HG03378 (cell line): ENCODE measurements at regions not wholly inside any gene's neighbourhood (a gene's known extent, or its start where the extent isn't known, plus 50 kb on each side); places are given as distances from the start of the nearest gene placed in this dataset.
"Not testable (repeated sequence)": the region's sequence is repeated elsewhere in the genome, so short reads cannot be mapped to it uniquely, and the experiment has no call there.

ENCODE experiments used
- ATAC-seq: cut with Tn5 transposase; IDR thresholded peaks from one replicate; pipeline ENCODE4 v1.9.1; 2021; ENCODE audit warnings: mild to moderate bottlenecking, moderate library complexity; ENCODE audit not compliant: unreplicated experiment

DNA sequence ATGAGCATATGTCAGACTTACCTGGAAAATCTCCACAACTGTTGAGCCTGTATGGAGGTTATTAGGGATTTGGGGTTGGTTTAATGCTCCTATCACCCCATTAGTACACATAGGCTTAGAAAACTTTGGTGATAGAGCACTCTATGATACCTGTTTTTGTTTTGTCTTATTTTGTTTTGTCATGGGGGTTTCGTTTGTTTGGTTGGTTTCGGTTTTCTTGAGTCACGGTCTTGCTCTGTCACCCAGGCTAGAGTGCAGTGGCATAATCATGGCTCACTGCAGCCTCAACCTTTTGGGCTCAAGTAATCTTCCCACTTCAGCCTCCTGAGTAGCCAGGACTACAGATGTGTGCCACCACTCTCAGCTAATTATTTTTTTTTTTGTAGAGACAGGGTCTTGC is 70.0 kb downstream of the MZT1 start:
- no peak for ATAC-seq

- ATAC-seq: no peak
Observed at GRCh38 chr13:72656357-72656756, 71.1 kb downstream of the MZT1 start.

DNA sequence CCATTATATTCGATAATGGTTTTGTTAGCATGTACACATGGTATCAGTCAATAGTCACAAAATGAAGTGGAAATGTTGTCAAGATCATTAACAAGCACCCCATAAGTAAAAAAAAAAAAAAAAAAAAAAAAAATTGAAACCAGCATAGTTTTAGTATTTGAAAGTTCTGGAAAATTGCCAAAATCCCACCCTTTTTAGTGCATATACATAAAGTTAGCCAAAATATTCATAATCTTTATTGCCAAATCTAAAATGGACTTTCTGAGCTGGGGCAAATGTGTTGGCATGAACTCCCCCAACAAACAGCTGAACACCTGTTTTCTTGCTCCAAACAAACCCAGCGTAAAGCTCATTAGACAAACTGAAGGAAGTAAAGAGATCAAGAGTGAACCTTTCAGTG is 73.9 kb downstream of the MZT1 start:
- no peak for ATAC-seq

GRCh38 chr13:72652681-72653080 is 74.7 kb downstream of the MZT1 start:
- ATAC-seq: no peak

DNA sequence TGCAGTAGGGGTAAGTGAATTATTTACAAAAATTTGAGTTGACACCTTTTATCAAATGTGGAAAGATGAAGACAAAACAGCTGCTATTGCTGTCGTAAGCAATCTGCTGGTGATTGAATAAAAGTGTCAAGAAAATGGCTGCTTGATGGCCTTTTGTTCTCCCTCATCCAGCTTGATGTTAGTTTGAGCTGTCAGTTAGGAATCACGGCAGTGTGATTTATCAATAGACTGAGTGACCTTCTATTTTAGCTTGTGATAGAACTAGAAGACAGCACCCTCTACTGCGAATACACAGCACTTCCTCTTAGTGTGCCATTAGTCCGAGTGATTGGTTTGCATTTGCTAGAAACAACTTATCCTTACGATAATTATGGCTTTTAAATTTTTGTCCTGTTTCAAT is 76.3 kb downstream of the MZT1 start:
- no peak for ATAC-seq

GRCh38 chr13:72650051-72650700 is 77.3 kb downstream of the MZT1 start:
- ATAC-seq: no peak

GRCh38 chr13:72648513-72649065 is 78.8 kb downstream of the MZT1 start:
- ATAC-seq: no peak

GRCh38 chr13:72647422-72647821 is 80.0 kb downstream of the MZT1 start:
- no peak for ATAC-seq

DNA sequence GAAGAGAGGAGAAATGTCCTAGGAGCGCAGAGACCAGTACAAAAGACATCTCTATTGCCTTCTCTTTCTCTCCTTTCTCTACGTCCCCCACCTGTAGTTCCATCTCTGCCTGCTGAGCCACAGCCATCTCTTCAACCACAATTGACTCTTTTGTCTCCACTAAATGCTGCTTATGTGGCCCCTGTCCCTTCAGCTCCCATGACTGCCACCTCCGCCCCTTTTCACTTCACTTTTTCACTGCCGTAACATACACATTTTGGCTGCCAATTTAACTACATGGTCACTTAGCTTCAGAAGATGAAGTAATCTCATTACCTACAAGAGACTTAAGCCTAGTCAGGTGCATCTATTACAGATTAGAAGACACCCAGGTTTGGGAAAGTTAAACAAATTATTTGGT is 81.9 kb downstream of the MZT1 start:
- no peak for ATAC-seq

GRCh38 chr13:72643311-72643989 is 84.0 kb downstream of the MZT1 start:
- no peak for ATAC-seq

DNA sequence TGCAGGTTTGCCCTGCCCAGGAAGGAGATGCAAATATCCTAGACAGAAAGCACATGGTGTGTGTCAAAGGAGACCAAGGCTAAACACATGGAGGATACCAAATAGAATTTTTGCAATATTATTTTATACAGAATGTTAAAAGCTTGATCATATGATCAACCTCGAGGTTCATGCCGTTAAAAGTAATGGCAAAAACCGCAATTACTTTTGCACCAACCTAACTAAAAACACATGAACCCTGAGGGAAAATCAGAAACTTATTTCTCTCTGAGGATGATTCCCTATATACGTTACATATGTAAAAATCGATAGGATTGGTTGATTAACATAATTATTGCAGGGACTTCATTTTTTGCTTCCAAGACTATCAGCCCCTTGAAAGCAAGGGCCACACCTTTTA is 88.1 kb downstream of the MZT1 start:
- no peak for ATAC-seq

GRCh38 chr13:72638059-72638815 is 89.2 kb downstream of the MZT1 start:
- ATAC-seq: no peak

DNA sequence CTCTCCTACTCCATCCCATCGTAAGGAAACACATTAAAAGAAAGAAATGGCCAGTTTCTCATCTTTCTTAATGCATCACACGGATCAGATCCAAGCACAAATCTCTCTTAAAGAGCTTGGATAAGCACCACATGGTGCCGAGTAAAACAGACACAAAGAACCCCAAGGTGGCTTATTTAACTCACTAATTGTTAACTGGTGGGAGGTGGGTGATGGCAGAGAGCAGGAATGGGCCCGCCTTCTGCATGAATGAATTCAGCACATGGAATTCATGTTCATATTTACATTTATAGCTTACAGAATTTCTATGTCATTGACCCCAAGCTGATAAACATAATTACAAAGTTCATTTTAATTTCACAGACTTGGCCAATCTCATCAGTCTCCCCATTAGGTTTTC is 89.9 kb downstream of the MZT1 start:
- no peak for ATAC-seq

DNA sequence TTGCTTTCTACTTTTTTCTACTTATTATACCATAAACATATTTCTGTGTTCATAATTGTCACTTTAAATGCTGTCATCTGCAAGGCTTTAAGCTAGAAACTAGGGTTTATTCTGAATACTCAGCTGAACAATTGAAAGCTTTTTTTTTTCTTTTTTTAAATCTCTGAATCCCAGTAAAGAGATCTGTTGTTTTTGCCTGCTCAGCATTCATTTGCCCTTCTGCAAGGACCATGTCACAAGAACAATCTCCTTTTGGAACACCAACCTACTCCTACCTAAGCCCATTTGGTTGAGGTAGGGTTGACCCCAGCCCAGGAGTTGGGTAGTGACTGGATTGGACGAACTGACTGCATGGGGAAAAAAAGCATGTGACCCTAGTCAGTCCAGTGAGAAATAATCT is 92.6 kb downstream of the MZT1 start:
- no peak for ATAC-seq

DNA sequence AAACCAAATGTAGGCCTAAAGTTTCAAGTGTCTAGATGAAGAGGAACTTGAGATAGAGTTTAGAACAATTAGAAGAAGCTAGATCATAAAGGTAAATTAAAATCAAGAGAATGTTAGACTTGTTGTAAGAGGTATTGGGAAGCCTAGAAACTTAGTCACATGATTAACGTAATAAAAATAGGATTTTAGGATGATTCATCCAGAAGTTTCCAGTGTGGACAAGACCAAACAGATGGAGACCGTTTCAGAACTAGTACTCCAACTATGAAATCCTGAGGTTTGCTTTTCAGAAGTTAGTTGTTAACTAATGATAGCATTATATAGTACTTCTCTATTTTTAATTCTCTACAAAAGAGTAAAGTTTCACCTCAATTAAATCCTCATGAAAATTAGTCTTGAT is 104.9 kb downstream of the MZT1 start:
- ATAC-seq: no peak

- ATAC-seq: no peak
Observed at GRCh38 chr13:72620874-72621273, 106.6 kb downstream of the MZT1 start.

DNA sequence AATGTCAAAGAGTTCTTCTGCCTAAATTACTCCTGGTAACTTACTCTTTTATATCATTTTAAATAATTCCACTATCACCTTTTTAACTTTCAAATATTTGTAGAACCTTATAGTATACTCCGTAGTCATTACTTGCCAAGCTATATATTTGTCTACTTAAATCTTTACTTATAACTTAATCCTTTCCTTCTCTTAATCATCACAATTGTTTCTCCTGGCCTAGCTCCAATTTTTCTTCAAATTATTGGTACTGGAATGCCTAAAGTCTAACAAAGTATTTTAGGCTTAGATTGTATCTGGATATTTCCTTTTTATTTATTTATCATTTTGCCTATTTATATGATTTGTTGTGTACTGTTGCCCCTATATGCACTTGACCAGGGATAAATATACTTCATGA is 109.5 kb downstream of the MZT1 start:
- no peak for ATAC-seq

DNA sequence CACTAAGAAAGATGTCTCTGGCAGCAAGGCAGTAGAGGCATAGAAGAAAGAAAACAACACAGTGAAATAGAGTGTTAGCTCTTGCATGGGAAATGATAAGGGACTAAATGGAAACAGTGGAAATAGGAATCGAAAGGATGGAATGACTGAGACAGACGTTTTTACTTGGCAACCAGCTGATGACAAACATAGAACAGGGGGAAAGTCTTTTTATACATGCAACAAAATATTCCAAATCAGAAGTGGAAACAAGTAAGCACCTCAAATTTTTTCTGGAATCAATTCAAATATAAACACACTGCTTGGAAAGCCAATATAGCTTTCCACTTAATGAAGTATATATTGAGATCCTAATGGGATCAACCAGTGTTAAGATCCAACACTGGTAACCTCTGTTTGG is 110.2 kb downstream of the MZT1 start:
- ATAC-seq: no peak

- ATAC-seq: not testable (repeated sequence)
Observed at GRCh38 chr13:72610251-72610891, 117.1 kb downstream of the MZT1 start.

DNA sequence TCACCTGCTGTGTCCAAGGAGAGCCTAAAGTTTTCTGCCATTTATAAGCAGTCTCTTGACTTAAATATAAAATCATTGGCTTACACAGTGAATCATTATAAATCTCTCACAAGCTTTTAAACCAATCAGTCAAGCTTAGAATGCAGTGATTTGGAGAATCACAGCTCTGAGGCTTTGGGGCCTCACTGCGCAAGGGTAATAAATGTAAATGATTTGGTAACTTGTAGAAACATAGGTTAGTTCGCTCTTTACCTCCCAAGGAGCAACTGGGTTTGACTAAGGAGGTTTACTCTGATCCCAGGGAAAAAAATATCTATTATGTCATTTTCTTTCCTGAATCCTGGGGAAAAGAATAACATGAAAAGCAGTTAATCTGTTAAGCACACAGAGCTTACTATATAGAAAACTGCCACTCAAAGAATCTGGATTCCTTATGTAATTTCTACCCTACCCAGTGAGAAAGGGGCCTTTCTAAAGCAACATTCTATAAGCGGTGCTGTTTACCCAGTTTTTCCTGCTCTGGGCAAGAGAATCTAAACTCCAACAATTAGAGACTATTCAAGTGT is 128.2 kb downstream of the MZT1 start:
- no peak for ATAC-seq
